ENCODE measurements at regions not wholly inside any gene's neighbourhood (a gene's known extent, or its start where the extent isn't known, plus 50 kb on each side); places are given as distances from the start of the nearest gene placed in this dataset.
"Not testable (repeated sequence)": the region's sequence is repeated elsewhere in the genome, so short reads cannot be mapped to it uniquely, and the experiment has no call there.

DNA sequence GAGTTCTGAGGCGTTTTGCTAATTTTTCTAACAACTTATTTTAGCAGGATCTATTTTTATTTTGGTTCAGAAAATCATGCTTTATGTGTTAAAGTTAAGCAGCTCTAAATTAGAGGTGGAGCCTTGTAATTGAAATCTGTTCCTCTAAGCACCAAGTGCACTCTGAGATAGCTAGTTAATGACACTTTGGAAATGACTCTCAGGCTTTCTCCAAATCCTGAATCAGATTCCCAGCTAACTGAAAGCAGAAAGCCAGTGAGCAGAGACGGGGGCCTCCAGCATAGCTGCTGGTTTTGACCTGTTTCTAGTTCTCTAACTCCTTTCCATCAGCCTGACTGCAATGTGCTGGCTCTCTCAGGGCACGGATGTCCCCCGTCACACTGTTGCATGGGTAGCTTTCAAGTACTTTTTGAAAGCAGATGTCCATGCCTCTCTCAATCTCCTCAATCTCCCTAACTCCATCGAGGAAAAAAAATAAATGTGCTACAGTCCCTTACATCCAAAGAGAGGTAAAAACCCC, 326.5 kb downstream of the SATB2 start:
- no peak for DNase-seq

DNA sequence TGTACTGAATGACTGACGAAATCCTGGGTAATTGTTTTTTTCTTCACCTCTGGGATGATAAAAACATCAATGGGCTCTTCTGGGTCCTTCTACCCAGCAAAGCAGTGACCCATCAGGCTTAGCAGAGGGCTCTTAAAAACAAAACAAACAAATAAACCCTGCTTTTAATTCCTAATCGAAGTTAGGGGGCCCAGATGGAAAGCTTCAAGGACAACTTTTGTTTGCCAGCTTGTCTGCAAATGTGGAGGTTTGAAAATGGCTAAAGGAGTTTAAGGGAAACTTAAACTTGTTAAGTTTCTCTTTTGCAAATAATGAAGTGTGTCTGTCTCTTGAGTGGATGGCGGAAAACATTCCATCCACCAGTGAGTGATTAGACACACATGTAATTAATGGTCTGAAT, 327.2 kb downstream of the SATB2 start:
- no peak for DNase-seq

DNA sequence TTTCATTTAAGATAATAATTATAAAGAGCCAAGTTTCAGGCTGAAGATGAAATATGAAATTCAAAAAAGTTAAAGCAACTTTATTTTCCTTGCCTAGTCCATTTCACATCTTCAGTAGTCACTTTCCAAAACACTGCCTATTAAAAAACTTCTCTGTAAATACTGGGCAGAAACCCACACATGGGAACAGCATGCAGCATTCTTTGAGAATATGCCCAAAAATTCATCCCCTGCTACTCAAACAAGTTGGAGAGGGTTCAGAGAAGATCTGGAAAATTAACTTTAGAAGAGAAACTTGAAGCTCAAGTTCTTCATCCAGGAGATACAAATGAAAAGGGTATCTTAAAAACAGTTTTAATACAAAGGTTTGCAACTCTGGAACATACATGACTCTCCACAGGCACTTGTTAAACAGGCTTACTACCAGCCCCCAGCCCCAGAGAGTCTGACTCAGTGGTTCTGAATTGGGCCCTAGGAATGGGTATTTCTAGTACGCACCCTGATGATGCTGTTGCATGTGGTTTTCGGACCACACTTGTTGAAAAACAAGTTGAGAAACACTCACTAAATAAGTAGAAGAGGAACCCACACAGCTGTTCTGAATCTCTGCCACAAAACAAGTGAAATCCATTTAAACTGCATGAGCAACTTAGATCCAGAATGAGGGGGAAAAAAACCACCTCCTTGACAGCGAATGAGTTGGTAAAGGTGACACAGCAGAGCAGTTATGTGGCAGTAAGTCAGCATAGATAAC, 329.1 kb downstream of the SATB2 start:
- no peak for DNase-seq

DNA sequence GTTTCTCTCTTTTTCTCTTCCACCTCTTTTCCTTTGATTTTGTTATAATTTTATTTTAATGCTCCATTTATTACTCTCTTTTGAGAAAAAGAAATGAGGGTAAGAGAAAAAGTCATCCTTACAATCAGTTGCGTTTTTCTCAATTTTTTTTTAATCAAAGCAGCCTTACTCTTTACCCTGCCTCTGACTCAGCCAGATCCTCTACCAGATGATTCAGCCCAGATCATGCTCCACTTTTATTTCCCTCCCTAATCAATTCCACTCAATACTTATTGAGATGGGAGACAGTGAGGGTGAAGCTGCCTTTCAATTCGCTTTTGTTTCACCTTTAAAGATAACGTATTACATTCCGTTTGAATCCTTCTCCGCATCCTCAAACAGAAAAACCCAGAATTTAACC, 337.9 kb downstream of the SATB2 start:
- no peak for DNase-seq

DNA sequence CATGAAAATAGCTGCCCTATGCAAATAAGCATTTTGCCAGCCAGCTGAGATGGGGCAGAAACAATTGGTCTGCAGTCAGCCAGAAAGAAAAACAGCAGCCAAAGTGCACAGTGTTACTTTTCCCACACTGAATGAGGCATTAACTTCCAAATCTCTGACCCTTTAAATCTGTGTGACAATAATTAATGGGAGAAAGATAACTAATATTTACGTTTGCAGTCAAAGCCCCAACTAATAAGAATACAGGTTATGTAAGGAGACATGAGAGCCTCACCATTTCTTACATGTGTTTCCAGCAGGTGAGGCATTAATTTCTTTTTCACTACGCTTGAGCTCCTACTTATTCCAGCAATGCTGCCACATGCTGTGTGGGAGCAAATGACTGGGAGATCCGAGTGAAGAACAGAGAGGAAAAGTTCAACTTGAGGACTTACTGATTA, 339.0 kb downstream of the SATB2 start:
- no peak for DNase-seq

GRCh38 chr2:199115169-199115568, 342.6 kb downstream of the SATB2 start:
- DNase-seq, result no peak

DNA sequence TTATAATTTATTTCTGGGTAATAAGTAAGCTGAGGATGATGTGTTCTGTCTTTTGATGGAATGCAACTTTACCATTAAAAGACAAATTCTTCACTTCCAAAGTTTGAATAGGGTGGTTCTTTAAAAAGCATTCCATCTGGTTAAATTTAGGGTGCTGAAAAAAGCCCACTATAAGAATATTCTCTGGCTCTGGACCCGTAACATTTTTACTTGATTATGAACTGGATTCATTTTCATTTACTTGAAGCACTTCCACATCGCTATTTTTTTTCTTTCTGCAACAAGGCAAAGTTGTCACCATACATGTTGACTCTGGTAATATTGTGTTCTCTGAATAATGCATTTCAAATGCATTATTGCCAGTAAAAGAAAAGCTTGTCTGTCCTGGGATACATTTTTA, 344.6 kb downstream of the SATB2 start:
- no peak for DNase-seq

DNA sequence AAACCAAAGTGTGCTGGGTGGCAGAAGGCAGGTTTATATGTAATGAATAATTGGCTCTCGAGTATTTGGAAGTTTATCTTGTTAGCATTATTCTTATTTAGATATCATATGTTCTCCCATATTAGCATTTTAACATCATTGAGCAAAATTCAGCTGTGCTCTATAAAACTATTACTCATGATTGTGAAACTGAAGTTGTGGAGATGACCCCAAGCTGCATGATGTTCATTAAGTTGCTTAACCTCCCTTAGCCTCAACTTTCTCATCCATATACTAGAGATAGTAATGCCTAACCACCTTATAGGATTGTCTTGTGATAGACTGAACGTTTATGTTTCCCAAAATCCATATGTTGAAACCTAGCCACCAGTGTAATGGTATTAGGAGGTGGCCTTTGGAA, 346.3 kb downstream of the SATB2 start:
- no peak for DNase-seq

GRCh38 chr2:199108056-199108455, 349.7 kb downstream of the SATB2 start:
- DNase-seq, result no peak

DNA sequence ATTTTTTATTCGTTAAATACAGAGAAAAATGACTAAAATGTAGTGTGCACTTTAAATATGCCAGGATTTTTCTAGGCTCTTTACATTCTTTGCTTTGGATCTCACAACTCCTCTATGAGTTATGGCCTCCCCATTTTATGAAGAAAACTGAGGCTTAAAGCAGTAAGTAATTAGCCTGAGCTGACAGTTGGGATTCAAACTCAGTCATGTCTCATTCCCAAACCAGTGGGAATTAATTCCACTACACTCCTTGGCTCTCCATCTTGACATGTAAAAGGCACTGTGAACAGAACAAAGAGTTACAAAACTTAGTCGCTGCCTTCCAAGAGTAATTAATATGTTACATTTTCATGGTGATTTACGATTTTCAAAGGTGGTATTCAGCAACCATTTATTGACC, 351.9 kb downstream of the SATB2 start:
- DNase-seq, result no peak

DNA sequence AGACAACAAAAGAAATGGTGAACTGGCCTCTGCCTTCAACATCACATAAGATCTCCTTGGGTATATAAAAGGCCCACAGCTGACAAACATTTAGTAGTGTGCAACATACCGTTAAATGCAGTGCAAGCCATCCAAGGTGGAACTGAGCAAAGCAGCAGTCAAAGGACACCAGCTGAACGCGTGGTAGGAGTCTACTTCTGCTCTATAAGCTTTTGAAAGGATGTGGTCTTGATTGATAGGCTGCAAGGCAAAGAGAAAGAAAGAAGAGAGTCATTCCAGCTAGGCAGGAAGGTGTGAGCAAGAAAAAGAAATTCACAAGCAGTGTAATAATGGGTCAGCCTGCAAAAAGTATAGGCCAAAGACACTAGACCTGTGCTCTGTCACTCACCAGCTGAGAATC, 356.3 kb downstream of the SATB2 start:
- no peak for DNase-seq

DNA sequence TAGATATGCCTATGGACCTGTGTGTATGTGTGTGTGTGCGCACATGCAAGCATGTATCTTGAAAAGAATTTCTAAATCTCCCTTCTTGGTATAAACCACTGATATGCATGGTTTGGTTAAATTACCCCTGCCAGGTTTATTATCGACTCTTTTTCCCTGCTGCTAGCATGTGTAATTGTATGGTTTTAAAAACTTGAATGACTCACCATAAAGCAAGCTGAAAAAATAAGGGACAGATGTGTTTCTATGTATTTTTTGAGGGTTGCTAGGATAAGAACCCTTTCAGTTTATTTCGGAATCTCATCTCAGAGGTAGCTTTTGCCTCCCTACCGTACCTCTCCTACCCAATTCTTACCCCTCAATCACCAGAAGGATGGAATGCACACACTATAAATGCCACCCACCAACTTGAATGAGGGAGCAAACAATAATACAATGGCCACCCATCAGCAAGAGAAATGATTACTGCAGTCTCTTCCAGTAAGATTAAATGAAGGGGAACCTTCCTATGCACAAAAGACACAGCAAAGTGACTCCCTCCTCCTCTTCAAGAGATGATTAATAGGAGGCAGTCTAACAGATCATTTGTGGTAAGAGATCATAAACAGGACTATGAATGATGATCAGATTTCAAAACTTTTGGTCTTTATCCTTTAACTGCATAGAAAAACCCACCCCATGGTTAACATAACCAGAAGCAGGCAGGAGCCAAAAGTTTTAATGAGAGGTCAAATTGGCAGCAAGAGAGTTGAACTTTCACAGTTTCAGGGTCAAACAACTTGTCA, 357.2 kb downstream of the SATB2 start:
- no peak for DNase-seq

DNA sequence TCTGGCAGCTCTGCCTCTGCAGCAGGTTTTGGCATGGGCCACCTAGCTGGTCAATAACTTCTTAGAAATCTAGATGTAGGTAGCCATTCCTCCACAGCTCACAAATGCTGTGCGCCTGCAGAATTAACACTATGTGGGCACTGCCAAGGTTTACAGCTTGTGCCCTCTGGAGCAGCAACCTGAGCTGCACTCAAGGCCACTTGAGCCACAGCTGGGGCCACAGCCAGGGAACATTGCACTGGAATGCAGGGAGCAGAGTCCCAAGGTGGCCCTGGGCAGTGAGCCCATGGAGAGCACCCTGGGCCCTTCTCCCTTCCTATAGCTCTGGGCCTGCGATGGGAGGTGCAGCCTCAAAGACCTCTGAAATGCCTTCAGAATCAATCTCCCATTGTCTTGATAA, 365.3 kb downstream of the SATB2 start:
- no peak for DNase-seq

GRCh38 chr2:199085261-199085660, 372.5 kb downstream of the SATB2 start:
- DNase-seq, result no peak

DNA sequence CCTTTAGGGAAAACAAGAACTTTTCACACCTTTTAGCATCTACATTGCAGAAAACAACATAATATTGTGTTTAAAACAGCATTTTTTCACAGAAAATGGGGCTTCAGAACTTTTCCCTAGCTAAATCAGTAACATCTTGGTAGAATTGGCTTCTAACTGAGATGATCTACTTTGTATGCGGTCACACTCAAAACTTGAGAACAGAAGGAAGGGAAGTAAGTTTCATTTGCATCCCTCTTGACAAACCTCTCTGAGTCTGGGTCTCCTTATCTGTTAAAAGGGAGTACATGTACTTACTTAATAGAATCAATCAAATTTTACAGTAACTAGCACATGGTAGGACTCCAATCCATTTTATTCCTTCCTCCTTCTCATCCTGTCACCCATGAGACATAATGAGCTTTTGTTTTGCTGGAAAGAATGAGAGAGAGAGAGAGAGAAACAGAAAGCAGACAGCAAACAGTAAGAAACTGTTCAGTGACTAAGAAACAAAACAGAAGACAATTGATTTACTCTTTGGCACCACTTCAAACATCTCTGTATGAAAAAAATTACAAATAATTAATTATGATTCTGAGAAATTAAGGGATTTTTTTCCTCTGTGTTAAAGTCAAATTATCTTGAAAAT, 387.3 kb downstream of the SATB2 start:
- no peak for DNase-seq

DNA sequence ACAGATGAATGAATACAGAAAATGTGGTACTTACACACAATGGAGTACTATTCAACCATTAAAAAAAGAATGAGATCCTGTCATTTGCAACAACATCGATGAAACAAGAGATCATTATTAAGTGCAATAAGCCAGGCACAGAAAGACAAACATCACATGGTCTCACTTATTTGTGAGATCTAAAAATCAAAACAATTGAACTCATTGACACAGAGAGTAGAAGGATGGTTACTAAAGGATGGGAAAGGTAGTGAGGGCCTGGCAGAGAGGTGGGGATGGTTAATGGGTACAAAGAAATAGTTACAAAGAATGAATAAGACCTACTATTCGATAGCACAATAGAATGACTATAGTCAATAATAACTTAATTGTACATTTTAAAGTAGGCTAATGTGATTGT, 393.5 kb downstream of the SATB2 start:
- DNase-seq, result no peak

DNA sequence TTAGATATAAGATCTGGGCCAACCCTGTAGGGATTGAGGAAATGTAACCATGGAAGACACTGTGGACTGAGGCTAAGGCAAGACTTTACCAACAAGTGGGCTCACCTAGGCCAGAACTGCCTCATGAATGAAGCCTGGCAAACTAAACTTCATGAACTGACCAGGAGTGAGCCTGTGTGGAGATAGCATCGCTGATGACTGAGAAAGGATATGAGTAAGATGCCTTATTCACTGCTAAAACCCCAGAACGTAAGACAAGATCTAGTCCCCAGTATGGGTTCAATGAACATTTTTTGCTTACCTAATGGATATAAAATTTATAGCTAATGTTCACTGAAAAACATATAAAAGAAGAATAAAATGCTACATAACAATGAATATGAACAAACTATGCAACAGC, 399.8 kb downstream of the SATB2 start:
- DNase-seq, result no peak

DNA sequence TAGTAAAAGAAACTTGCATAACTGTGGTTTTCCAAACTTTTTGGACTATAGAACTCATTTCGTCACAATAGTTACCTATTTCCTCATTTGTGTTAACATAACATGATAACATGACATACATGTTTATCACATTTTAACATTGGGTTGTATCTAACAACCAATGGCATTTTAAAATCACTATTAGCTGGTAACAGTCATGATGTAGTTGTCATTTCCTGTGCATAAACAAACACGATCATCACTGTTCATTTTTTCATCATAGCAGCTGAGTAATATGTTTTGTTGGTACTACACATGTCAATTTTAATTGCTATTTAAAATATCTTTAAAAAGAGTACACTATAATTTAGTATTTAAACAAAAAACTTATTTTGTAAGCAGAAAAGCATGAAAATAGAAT, 402.4 kb downstream of the SATB2 start:
- no peak for DNase-seq

DNA sequence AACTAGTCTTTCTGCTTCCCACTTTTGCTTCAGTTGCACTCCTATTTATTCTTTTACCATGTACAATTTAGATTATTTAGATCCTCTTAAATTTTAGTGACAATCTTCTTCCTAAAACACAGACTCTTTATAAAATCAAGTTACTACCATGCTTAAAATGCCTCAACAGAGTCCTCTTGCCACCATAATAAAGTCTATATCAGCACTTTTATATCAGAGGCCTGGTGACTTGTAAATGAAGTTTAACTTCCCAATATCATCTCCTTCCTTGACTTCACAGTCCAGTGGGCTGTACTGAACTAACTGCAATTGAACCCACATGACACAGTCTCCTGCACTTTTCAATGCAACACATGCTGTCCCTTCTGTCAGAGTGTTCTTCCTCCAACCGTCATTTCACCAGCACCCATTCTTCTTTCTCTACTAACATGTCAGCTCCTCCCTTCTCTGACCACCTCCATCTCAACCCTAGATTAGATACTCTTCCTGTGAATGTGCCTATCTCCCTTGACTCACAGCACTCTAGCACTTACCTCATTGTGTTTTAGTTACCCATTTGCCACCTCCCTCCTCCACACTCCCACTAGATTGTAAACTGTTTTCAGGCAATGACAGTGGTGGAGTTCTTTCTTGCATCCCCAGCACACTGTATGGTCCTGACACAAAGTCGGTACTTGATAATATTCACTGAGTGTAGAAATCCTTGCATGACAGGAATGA, 414.9 kb downstream of the SATB2 start:
- no peak for DNase-seq

DNA sequence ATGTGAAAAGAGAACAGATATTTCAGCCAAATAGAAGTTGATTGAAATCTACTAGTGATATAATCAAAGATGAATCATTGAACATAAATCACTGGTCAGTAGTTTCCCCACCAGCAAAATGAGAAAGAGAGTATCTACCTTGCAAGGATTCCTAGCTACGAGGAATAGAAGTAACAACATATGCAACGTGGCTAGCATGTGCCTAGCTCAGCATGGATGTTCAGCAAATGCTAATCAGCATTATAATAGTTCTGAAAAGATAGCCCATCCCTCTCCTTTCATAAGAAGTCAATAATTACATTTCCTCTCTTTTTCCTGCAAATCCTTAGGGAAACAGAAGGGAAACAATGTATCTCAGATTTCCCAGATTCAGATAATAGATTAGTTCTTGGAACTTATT, 417.2 kb downstream of the SATB2 start:
- no peak for DNase-seq

GRCh38 chr2:199033761-199034160, 424.0 kb downstream of the SATB2 start:
- DNase-seq, result not testable (repeated sequence)

- DNase-seq, result no peak
These were observed 432.6 kb downstream of the SATB2 start for GRCh38 chr2:199025146-199025545.

GRCh38 chr2:199024224-199024623, 433.5 kb downstream of the SATB2 start:
- no peak for DNase-seq
